Erythroblast (primary cell): ENCODE measurements at regions not wholly inside any gene's neighbourhood (a gene's known extent, or its start where the extent isn't known, plus 50 kb on each side); places are given as distances from the start of the nearest gene placed in this dataset.
A peak's percentile ranks its signal among the peaks of the same experiment; 100 is the strongest.

Experiments used
- DNase-seq, 2 experiments: peaks; one replicate each; lab custom pipeline; 2025; lab: John Stamatoyannopoulos, UW
- GATA1 ChIP-seq: IDR thresholded peaks from 2 replicates; pipeline ENCODE4 v1.6.1; 2011; ENCODE audit warnings: low read depth, mild to moderate bottlenecking, control low read depth, low read length, moderate library complexity
- POLR2A ChIP-seq: IDR thresholded peaks from 2 replicates; pipeline ENCODE4 v1.6.1; 2011; ENCODE audit warnings: mild to moderate bottlenecking, low read length

DNA sequence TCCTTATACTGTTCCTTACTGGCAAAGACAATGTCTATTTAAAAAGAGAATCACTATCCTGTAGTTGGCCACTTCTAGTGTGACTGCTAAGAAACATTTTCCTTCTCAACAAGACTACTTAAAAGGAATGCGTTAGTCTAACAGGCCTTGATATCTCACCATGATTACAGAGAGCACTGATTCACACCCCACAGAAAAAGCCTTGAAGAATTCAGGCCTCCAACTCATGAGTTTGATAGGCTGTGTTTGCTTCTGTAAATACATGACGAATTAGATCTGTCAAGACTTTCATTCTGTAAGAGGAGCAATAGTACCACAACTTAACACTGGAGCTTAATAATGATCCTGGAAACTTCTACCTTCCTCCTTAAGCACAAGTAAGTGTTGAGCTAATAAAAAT is 432.8 kb upstream of the NR2F2 start:
- no peak for TF ChIP-seq POLR2A
- TF ChIP-seq GATA1: no peak
- no peak for DNase-seq

DNA sequence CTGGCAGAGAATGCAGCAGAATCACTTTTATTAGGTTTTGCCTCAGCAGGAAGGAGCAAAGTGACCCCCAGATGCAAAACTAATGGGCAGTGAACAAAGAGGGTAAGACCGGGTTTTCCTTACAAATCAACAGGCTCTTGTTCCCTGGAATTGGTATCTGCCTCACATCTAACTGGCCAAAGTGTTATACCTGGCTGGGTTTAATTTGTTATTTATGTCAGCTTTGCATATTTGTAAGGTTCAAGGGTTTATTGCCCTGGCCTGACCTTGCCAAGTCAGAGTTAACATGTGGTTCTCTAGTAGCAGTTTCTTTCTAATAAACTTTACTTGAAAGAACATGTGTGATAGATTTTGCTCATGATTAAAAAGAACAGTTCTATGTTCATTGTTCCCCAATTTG is 431.7 kb upstream of the NR2F2 start:
- TF ChIP-seq GATA1 (no peak), POLR2A (no peak)
- DNase-seq: no peak

DNA sequence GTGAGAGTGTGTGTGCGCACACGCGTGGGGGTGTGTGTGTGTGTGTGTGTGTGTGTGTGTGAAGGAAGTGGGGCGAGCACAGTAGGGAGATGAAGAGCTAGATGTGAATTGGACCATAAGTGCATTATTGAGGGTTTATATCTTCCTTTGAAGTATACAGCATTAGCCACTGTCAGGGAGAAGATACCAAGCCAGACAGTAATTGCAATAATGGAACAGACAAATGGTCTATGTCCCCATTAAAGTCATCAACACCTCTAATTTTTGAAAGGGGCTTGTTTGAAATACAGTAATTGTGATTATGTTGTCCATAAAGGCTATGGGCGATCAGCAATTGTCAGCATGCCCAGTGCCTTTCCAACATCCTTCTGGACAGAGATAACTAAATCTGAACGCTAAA is 429.2 kb upstream of the NR2F2 start:
- no peak for TF ChIP-seq GATA1
- no peak for TF ChIP-seq POLR2A
- no peak for DNase-seq

DNA sequence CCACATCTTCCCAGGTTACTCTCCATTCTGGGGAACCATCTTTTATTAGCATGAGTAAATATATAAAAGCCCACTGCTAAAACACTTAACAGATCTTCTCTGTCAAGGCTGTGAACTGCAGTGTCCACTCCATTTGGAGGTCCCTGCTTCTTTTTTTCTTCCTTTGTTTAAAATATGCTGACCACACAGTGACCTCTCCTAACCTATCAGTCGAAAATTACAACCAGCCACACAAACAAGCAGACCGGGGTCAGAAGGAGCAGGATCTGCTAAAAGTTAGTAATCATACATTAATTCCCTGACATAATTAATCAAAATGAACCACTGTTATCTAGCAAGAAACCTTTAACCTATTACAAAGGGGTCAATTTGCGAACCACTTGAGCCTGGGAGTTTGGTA is 427.9 kb upstream of the NR2F2 start:
- TF ChIP-seq POLR2A (no peak), GATA1 (no peak)
- no peak for DNase-seq

DNA sequence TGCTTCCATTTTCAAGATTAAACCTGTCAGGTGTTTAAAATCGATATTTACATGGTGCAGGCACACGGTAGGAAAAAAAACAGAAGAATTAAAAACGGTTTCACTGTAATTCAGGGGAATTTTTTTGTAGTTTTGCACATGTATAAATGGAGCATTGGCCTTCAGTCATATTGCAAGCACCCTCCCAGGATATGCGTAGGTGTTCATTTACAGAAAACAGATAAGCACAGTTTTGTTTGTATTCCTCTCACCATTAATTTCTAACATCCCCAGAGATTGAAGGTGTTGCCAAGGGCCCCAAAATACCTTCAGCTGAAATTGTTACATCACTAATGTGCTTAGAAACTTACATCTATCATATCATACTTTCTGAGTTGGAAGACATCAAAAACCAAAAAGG is 427.1 kb upstream of the NR2F2 start:
- no peak for DNase-seq
- TF ChIP-seq GATA1 (no peak), POLR2A (no peak)

DNA sequence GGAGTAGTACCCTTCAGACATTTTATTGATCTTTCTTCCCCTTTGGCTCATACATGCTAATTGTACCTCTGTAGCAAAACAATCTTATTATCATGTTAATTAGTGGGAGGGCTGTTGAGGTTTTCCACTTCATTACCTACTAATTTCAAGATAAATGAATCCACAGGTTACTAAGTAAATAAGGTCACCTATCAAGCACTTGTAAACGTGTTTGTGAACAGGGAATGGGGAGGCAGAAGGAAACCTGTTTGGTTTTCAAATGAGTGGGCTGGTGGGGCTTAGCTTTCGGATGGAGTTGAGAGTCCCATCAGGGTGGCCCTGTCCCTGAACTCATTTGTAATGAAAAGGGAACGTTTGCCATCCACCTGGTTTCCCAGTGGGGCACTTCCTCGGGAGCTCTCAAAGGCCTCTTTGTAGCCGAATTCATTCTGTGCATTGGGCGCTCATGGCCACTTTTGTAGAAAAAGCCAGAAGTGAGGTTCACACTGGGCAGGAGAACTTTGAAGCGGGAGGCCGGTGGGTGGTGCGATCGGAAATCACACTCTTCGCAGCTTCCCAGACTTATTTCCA is 419.8 kb upstream of the NR2F2 start:
- no peak for DNase-seq
- no peak for TF ChIP-seq GATA1
- TF ChIP-seq POLR2A: no peak

DNA sequence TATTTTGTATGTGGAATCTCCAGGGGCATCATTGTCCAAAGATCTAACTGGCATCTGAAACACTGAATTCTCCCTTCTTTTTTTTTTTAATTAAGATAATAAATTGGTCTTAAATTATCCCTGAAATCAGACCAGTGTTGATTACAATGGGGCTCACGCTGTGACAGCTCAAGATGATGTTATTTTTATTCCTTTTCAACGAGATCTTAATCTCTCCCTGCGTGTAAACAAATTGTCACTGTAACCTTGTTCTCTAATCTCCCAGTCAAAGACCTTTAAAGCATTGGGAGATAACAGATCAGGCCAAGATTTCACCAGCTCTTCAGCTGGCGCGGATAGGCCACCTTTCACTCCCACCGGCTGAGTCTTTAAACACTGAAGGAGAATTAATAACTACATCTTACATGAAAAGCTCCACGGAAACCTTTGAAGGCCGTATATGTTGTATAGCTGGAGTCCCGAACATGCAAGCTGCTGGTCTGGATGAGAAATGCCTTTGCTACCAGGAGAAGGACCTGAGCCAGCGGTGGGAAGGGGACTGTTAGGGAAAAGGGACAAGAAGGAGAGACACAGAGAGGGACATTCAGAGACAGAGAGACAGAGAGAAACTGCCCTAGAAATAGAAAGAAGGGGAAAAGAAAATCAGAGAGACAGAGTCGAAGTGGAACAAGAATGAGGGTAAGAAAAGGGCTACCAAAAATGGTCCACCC is 418.8 kb upstream of the NR2F2 start:
- TF ChIP-seq POLR2A (no peak), GATA1 (no peak)
- DNase-seq: no peak

DNA sequence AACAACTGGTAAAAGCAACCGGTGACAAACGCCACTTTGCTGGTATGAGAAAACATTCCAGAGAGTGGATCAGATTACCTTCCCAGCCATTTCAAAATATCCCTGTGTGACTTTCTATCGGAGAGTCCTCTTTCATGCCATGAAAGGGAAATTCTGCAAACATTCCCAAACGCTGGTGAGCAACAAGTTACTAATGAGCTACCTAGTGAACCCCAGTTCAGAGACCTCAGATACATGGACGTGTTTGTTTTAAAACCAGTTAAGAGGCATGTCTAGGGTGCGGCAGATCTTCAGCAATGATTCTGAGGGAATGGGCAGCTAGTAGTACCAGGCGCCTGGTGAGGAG is 418.2 kb upstream of the NR2F2 start:
- TF ChIP-seq POLR2A (no peak), GATA1 (no peak)
- no peak for DNase-seq

DNA sequence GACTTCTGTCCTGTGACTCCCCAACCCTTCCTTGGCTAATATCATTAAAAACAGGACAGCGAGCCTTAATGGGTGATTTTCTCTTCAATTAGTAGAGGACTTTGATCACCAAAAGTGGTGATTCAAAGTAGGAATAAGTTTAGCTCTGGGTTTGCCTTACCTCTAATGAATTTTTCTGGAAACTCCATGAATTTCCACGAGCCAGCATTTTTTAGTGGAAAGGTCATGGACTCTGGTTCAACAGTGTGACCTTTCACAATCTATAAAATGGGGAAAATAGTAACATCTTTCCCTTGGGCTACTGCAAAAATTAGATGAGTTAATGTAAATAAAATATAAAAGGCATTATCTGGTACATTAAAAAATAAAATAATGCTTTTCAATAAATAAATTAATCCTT is 417.8 kb upstream of the NR2F2 start:
- no peak for TF ChIP-seq POLR2A
- no peak for TF ChIP-seq GATA1
- no peak for DNase-seq

DNA sequence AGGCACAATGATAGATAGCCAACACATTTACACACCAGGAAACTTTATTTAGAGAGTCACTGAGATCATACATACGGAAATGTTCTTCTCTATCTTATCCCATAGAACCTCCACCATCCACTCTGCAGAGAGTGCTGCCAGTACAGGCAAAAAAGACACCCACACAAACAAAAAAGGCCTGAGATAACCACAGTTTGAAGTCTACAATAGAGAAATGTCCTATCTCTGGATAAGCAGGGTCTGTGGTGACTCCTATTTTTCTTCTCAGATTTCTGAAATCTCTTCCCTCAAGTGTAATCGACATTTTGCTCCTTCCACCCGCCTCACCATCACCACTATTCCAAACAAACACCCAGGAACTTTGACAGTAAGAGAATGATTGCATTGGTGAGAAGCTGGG is 413.9 kb upstream of the NR2F2 start:
- no peak for TF ChIP-seq POLR2A
- TF ChIP-seq GATA1: no peak
- no peak for DNase-seq

DNA sequence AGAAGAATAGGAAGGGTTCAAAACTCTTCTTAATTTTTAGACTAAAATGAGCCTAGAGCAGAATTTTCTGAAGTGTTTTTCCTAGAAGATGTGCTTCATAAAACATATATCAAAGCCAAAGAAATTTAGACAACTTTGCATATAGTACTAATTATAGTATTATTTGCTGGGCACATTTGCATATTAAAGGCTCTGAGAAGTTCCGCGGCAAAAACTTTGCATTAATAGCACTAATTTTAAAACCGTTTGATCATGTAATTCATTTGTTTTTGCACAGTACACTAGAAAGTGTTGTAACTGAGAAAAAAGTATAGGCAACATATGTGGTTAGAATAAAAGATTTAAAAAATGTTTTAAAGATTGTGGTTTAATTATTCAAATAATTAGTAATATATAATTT is 412.0 kb upstream of the NR2F2 start:
- no peak for TF ChIP-seq GATA1
- no peak for TF ChIP-seq POLR2A
- no peak for DNase-seq

DNA sequence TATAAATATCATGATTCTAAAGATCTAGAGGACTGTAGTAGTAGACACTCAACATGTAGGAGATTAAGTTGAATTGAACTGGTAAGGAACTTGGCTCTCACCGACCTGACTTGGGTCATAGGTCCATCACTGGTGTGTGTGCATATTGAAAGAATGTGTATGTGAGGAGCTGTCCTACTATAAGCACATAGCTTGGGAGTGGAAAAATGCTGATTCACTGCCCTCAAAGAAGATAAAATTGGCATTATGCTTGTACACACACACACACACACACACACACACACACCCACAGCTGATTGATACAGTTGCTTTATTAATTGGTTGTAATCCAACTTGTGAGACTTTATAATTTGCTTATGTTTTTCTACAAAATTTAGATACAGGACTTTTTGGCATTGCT is 411.0 kb upstream of the NR2F2 start:
- peak; percentile 14 to 16 for DNase-seq
- TF ChIP-seq POLR2A (no peak), GATA1 (no peak)

DNA sequence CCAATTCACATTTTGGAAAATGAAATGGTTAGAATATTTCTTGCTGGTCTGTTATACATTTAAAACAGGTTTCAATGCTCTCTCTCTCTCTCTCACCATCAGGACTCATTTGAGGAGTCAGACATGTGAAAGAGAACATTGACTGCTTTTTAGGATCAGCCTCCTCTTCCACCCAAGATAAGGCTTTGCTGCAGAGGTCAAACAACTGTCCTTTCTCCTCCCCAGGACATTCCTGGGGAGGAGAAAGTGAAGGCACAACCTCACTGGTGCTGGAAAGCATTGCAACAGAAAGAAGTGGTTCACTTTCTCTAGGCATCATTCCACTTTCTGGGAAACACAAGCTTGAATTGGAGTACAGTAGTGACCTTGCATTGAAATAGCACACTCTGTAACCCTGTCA is 409.1 kb upstream of the NR2F2 start:
- TF ChIP-seq GATA1: no peak
- TF ChIP-seq POLR2A: no peak

DNA sequence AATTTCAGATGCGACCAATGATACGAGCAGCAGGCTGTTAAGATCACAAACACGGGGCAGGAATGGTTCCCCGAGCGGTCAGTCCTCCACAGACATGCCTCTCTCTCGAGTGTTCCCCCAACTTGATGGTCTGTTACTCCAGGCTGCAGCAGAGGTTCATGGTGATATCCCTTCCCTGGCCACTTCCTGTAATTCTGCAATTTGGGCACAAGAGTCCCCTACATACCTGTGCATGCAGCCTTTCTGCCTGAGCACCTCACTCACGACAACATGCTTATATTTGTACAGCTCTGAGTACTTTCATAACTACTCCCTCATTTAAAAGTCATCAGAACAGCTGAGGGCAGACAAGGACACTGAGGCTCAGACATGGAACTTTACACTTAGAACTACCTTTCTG is 408.1 kb upstream of the NR2F2 start:
- TF ChIP-seq POLR2A: no peak
- TF ChIP-seq GATA1: no peak
- no peak for DNase-seq

More for the DNA sequence above, 409.1 kb upstream of the NR2F2 start:
- DNase-seq: no peak

DNA sequence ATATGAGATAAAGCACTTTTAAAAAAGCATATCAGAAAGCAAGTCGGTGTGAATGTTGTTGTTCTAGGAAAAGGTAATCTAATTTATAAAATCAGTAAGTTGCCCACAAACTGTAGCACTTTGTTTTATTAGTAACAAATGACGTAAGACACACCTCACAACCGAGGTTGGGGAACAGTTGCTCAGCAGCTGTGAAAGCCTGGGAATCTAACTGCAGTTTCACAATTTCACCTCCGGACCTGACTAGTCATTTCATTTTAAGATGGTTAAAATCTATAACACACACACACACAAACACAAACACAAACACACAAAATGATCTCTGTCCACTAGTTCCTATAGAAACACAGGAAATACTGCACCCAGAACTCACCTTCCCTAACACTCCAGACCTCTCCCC is 406.7 kb upstream of the NR2F2 start:
- TF ChIP-seq GATA1 (no peak), POLR2A (no peak)
- DNase-seq: no peak

DNA sequence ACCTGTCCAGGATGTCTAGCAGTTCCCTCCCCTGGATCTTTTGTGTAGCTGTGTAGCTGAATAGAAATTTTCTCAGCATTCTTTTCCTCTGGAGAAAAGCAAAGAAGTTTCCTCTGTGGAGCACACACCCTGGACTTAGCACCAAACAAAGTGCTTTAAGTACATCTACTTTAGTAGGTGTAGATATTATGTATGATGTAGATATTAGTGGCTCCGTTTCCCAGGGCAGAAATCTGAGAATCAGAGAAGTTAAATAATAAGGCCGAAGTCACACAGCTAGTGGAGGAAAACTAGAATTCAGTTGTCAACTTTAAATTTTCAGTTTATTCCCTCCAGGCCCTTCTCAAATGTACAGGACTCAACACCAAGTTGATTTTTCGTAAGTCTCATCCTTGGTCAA is 401.7 kb upstream of the NR2F2 start:
- DNase-seq: no peak
- no peak for TF ChIP-seq POLR2A
- no peak for TF ChIP-seq GATA1
